ENCODE measurements at regions not wholly inside any gene's neighbourhood (a gene's known extent, or its start where the extent isn't known, plus 50 kb on each side); places are given as distances from the start of the nearest gene placed in this dataset.
"Not testable (repeated sequence)": the region's sequence is repeated elsewhere in the genome, so short reads cannot be mapped to it uniquely, and the experiment has no call there.

- DNase-seq: no peak
- no peak overlapping the region for H3K27ac ChIP-seq
- peaks cover 8% of the 10 kb centered on the region for H3K9me3 ChIP-seq (ENCODE audit: severe bottlenecking)
- no peaks in the 10 kb centered on the region for H3K36me3 ChIP-seq
- H3K4me3 ChIP-seq (ENCODE audit: low read depth, low read length): no peak overlapping the region
- TF ChIP-seq, protein P1, sequence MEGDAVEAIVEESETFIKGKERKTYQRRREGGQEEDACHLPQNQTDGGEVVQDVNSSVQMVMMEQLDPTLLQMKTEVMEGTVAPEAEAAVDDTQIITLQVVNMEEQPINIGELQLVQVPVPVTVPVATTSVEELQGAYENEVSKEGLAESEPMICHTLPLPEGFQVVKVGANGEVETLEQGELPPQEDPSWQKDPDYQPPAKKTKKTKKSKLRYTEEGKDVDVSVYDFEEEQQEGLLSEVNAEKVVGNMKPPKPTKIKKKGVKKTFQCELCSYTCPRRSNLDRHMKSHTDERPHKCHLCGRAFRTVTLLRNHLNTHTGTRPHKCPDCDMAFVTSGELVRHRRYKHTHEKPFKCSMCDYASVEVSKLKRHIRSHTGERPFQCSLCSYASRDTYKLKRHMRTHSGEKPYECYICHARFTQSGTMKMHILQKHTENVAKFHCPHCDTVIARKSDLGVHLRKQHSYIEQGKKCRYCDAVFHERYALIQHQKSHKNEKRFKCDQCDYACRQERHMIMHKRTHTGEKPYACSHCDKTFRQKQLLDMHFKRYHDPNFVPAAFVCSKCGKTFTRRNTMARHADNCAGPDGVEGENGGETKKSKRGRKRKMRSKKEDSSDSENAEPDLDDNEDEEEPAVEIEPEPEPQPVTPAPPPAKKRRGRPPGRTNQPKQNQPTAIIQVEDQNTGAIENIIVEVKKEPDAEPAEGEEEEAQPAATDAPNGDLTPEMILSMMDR (IDR thresholded peaks at IDR 0.05; ENCODE audit: low read depth, low read length): no peak
- H3K27me3 ChIP-seq (ENCODE audit: insufficient read depth, low read depth, severe bottlenecking): peaks cover 96% of the 10 kb centered on the region
Observed at GRCh38 chr6:4480788-4481735, 295.1 kb upstream of the CDYL start.

DNA sequence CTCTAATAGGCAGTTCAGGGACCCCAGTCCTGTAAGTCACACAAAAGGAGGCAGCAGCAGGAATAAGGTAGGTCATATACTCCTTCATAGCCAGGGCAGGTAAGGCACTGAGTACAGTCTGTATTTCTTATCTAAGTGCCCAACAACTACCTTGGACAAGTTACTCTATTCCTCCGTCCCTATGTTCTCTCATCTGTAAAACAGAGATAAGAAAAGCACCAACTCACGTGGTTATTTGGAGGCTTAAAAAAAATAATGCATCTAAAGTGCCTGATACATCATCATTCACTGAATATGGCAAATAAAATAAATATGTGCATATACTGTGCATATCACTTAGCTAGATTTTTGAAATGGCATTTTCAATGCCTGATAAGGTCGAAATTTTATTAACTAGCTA lies 298.1 kb upstream of the CDYL start:
- TF ChIP-seq, protein P1 (IDR thresholded peaks at IDR 0.05; ENCODE audit: low read depth, low read length): no peak
- Histone ChIP-seq H3K4me3 (ENCODE audit: low read depth, low read length) (no peak overlapping the region), H3K27ac (no peak overlapping the region), H3K36me3 (no peaks in the 10 kb centered on the region), H3K27me3 (ENCODE audit: insufficient read depth, low read depth, severe bottlenecking) (peaks cover 94% of the 10 kb centered on the region), H3K9me3 (ENCODE audit: severe bottlenecking) (no peaks in the 10 kb centered on the region)
- no peak for DNase-seq

GRCh38 chr6:4474810-4475209 lies 301.4 kb upstream of the CDYL start:
- Histone ChIP-seq H3K36me3 (no peaks in the 10 kb centered on the region), H3K27me3 (ENCODE audit: insufficient read depth, low read depth, severe bottlenecking) (peaks cover 96% of the 10 kb centered on the region), H3K9me3 (ENCODE audit: severe bottlenecking) (peaks cover 17% of the 10 kb centered on the region), H3K27ac (no peak overlapping the region), H3K4me3 (ENCODE audit: low read depth, low read length) (no peak overlapping the region)
- DNase-seq: no peak
- TF ChIP-seq, protein P1 (IDR thresholded peaks at IDR 0.05; ENCODE audit: low read depth, low read length): no peak

GRCh38 chr6:4472969-4473642 lies 303.1 kb upstream of the CDYL start:
- TF ChIP-seq, protein P1 (IDR thresholded peaks at IDR 0.05; ENCODE audit: low read depth, low read length): no peak
- no peak overlapping the region for H3K27ac ChIP-seq
- H3K4me3 ChIP-seq (ENCODE audit: low read depth, low read length): no peak overlapping the region
- DNase-seq: no peak
- no peaks in the 10 kb centered on the region for H3K36me3 ChIP-seq
- H3K27me3 ChIP-seq (ENCODE audit: insufficient read depth, low read depth, severe bottlenecking): peaks cover 92% of the 10 kb centered on the region
- H3K9me3 ChIP-seq (ENCODE audit: severe bottlenecking): peaks cover 17% of the 10 kb centered on the region

GRCh38 chr6:4472222-4472621 lies 304.0 kb upstream of the CDYL start:
- TF ChIP-seq, protein P1 (IDR thresholded peaks at IDR 0.05; ENCODE audit: low read depth, low read length): no peak
- H3K36me3 ChIP-seq: no peaks in the 10 kb centered on the region
- H3K27ac ChIP-seq: no peak overlapping the region
- no peak for DNase-seq
- H3K9me3 ChIP-seq (ENCODE audit: severe bottlenecking): peaks cover 20% of the 10 kb centered on the region
- H3K27me3 ChIP-seq (ENCODE audit: insufficient read depth, low read depth, severe bottlenecking): peaks cover 92% of the 10 kb centered on the region
- no peak overlapping the region for H3K4me3 ChIP-seq (ENCODE audit: low read depth, low read length)

GRCh38 chr6:4471515-4471914 lies 304.7 kb upstream of the CDYL start:
- Histone ChIP-seq H3K27me3 (ENCODE audit: insufficient read depth, low read depth, severe bottlenecking) (peaks cover 90% of the 10 kb centered on the region), H3K9me3 (ENCODE audit: severe bottlenecking) (peaks cover 20% of the 10 kb centered on the region)
- not testable (repeated sequence) for DNase-seq; H3K4me3 ChIP-seq (ENCODE audit: low read depth, low read length); H3K36me3 ChIP-seq; H3K27ac ChIP-seq

Measured in WERI-Rb-1 (cell line).